ENCODE measurements at regions not wholly inside any gene's neighbourhood (a gene's known extent, or its start where the extent isn't known, plus 50 kb on each side); places are given as distances from the start of the nearest gene placed in this dataset.

DNA sequence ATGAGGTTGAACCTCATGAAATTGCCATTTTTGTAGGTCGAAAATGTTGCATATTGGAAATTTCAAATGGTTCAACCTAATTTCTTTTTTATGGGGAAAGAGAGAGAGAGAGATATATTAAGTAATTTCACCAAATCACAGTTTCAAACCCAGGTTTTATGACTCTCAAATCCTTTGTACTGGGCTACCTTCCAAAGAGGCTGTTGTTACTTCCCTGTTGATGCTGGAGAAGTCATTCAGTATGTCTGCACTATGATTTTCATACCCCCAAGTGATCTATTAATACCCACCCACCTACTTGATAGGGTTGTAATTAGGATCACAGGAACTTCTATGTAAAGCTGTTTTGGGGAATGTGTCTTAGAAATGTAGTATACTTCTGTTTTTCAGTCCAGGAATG, 109.9 kb downstream of the ZNF330 start:
- TF ChIP-seq, protein P1, sequence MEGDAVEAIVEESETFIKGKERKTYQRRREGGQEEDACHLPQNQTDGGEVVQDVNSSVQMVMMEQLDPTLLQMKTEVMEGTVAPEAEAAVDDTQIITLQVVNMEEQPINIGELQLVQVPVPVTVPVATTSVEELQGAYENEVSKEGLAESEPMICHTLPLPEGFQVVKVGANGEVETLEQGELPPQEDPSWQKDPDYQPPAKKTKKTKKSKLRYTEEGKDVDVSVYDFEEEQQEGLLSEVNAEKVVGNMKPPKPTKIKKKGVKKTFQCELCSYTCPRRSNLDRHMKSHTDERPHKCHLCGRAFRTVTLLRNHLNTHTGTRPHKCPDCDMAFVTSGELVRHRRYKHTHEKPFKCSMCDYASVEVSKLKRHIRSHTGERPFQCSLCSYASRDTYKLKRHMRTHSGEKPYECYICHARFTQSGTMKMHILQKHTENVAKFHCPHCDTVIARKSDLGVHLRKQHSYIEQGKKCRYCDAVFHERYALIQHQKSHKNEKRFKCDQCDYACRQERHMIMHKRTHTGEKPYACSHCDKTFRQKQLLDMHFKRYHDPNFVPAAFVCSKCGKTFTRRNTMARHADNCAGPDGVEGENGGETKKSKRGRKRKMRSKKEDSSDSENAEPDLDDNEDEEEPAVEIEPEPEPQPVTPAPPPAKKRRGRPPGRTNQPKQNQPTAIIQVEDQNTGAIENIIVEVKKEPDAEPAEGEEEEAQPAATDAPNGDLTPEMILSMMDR (IDR thresholded peaks at IDR 0.05), result no peak
- TF ChIP-seq POLR2A (IDR thresholded peaks at IDR 0.05) (no peak), EP300 (IDR thresholded peaks at IDR 0.05) (no peak)

Data from tibial nerve (tissue), 4 donors.